A673 (cell line): ENCODE measurements at regions not wholly inside any gene's neighbourhood (a gene's known extent, or its start where the extent isn't known, plus 50 kb on each side); places are given as distances from the start of the nearest gene placed in this dataset.

Experiments
- BruUV-seq: library from RNA; stranded (reverse); fragments of 400-500 nt; replicated peaks from 2 replicates; lab custom pipeline; 2021; lab: Mats Ljungman, UMichigan
- CTCF ChIA-PET: fragments of 300-600 bp; sonication (Branson Sonifier 250); formaldehyde crosslinking; loops from one replicate; lab custom pipeline; 2022; ENCODE audit warnings: antibody characterized with exemption; lab: Charles Lee
- POLR2A ChIA-PET: fragments of 300-600 bp; sonication (Branson Sonifier 250); formaldehyde crosslinking; loops from one replicate; lab custom pipeline; 2022; ENCODE audit warnings: antibody characterized with exemption; ENCODE audit not compliant: low non-redundant PET; lab: Charles Lee
- DNase-seq: peaks from one replicate; pipeline ENCODE4 v3.0.0-alpha.2; 2015; ENCODE audit warnings: low spot score
- H3K27ac ChIP-seq: fragments of 200-600 bp; sonication (generic); 2 replicates; pipeline ENCODE4 v1.5.1; 2016; ENCODE audit warnings: mixed run types, low read depth, mild to moderate bottlenecking, mixed read lengths, antibody characterized with exemption, low read length; ENCODE audit not compliant: poor library complexity, severe bottlenecking
- H3K27me3 ChIP-seq: fragments of 200-600 bp; sonication (generic); replicated peaks from 2 replicates; pipeline ENCODE4 v1.6.1; 2017; ENCODE audit warnings: mixed run types, low read depth, mild to moderate bottlenecking, mixed read lengths, antibody characterized with exemption, low read length; ENCODE audit not compliant: insufficient read depth, poor library complexity
- H3K36me3 ChIP-seq: fragments of 200-600 bp; sonication (generic); 2 replicates; pipeline ENCODE4 v1.6.1; 2016; ENCODE audit warnings: mixed run types, mild to moderate bottlenecking, mixed read lengths, antibody characterized with exemption, low read length; ENCODE audit not compliant: insufficient read depth, poor library complexity, severe bottlenecking
- H3K4me1 ChIP-seq: fragments of 200-600 bp; sonication (generic); 2 replicates; pipeline ENCODE4 v1.6.1; 2017; ENCODE audit warnings: mixed run types, mild to moderate bottlenecking, mixed read lengths, antibody characterized with exemption, low read length; ENCODE audit not compliant: insufficient read depth, poor library complexity, severe bottlenecking
- H3K4me3 ChIP-seq: fragments of 200-600 bp; sonication (generic); 2 replicates; pipeline ENCODE4 v1.5.1; 2016; ENCODE audit warnings: low read depth, mixed run types, mild to moderate bottlenecking, mixed read lengths, low read length; ENCODE audit not compliant: poor library complexity, severe bottlenecking
- H3K9me3 ChIP-seq: fragments of 200-600 bp; sonication (generic); 2 replicates; pipeline ENCODE4 v1.6.1; 2016; ENCODE audit warnings: mixed run types, low read depth, mild to moderate bottlenecking, mixed read lengths, antibody characterized with exemption, low read length; ENCODE audit not compliant: poor library complexity, severe bottlenecking
- CTCF ChIP-seq: fragments of 300-800, 200-600 bp; sonication (generic); conservative IDR thresholded peaks from 2 replicates; pipeline ENCODE4 v1.5.1; 2017; ENCODE audit warnings: low read depth, mild to moderate bottlenecking, antibody characterized with exemption, low read length, moderate library complexity, mixed read lengths
- EZH2 ChIP-seq: fragments of 200-600 bp; sonication (generic); IDR thresholded peaks from 2 replicates; pipeline ENCODE4 v1.6.1; 2017; ENCODE audit warnings: borderline replicate concordance, low read depth, mild to moderate bottlenecking, mixed read lengths, antibody characterized with exemption, low read length; ENCODE audit not compliant: poor library complexity, severe bottlenecking
- intact Hi-C: fragments of 100-400 bp; cut with micrococcal nuclease; formaldehyde crosslinking; loops from one replicate; pipeline ENCODE4 v1.10.0; 2022; ENCODE audit not compliant: unreplicated experiment

- H3K27ac ChIP-seq, result no peak overlapping the region
- POLR2A ChIA-PET, result no interaction called here
- peaks cover 5% of the 10 kb centered on the region for H3K27me3 ChIP-seq
- no peak for TF ChIP-seq EZH2
- TF ChIP-seq CTCF, result no peak
- DNase-seq, result no peak
- H3K9me3 ChIP-seq, result no peaks in the 10 kb centered on the region
- no peaks in the 10 kb centered on the region for H3K4me1 ChIP-seq
- CTCF ChIA-PET, result no interaction called here
- BruUV-seq, result no TSS peak
- intact Hi-C loops, result no loop called here
- no peak overlapping the region for H3K4me3 ChIP-seq
- H3K36me3 ChIP-seq, result no peaks in the 10 kb centered on the region
These were observed 436.4 kb downstream of the RFC3 start for GRCh38 chr13:34254366-34254765.

GRCh38 chr13:34255711-34256110 lies 437.8 kb downstream of the RFC3 start:
- no peaks in the 10 kb centered on the region for H3K36me3 ChIP-seq
- no peak overlapping the region for H3K4me3 ChIP-seq
- ChIA-PET CTCF (no interaction called here), POLR2A (no interaction called here)
- H3K27me3 ChIP-seq, result no peaks in the 10 kb centered on the region
- TF ChIP-seq CTCF (no peak), EZH2 (no peak)
- no peak overlapping the region for H3K27ac ChIP-seq
- H3K4me1 ChIP-seq, result no peaks in the 10 kb centered on the region
- intact Hi-C loops, result no loop called here
- no peaks in the 10 kb centered on the region for H3K9me3 ChIP-seq
- BruUV-seq, result no TSS peak
- no peak for DNase-seq

GRCh38 chr13:34256236-34256635 lies 438.3 kb downstream of the RFC3 start:
- POLR2A ChIA-PET, result no interaction called here
- intact Hi-C loops, result no loop called here
- Histone ChIP-seq H3K27me3 (no peaks in the 10 kb centered on the region), H3K27ac (no peak overlapping the region), H3K36me3 (no peaks in the 10 kb centered on the region), H3K4me3 (no peak overlapping the region), H3K9me3 (no peaks in the 10 kb centered on the region), H3K4me1 (no peaks in the 10 kb centered on the region)
- CTCF ChIA-PET, result no interaction called here
- TF ChIP-seq EZH2, result no peak
- TF ChIP-seq CTCF, result no peak
- BruUV-seq, result no TSS peak
- no peak for DNase-seq
